ENCODE measurements at regions not wholly inside any gene's neighbourhood (a gene's known extent, or its start where the extent isn't known, plus 50 kb on each side); places are given as distances from the start of the nearest gene placed in this dataset.
"Not testable (repeated sequence)": the region's sequence is repeated elsewhere in the genome, so short reads cannot be mapped to it uniquely, and the experiment has no call there.

GRCh38 chr22:11578551-11578950 lies 3949.4 kb upstream of the OR11H1 start:
- TF ChIP-seq TAF1 (conservative IDR thresholded peaks at IDR 0.05); CTCF (IDR thresholded peaks at IDR 0.05; ENCODE audit: low read depth, low read length, missing input control); RAD21 (IDR thresholded peaks at IDR 0.05); JUND (IDR thresholded peaks at IDR 0.05); GABPA (IDR thresholded peaks at IDR 0.05 in 1 of 2, conservative IDR thresholded peaks at IDR 0.05 in 1 of 2); FOXA1 (IDR thresholded peaks at IDR 0.05); ZBTB33 (IDR thresholded peaks at IDR 0.05); NR2F2 (IDR thresholded peaks at IDR 0.05); ATF3 (IDR thresholded peaks at IDR 0.05): not testable (repeated sequence)
